GM18868 (cell line): ENCODE measurements at regions not wholly inside any gene's neighbourhood (a gene's known extent, or its start where the extent isn't known, plus 50 kb on each side); places are given as distances from the start of the nearest gene placed in this dataset.
"Not testable (repeated sequence)": the region's sequence is repeated elsewhere in the genome, so short reads cannot be mapped to it uniquely, and the experiment has no call there.

Source experiments
- ATAC-seq: cut with Tn5 transposase; IDR thresholded peaks from one replicate; pipeline ENCODE4 v1.9.1; 2021; ENCODE audit warnings: mild to moderate bottlenecking, moderate library complexity; ENCODE audit not compliant: unreplicated experiment

GRCh38 chr18:75777630-75778029, 350.1 kb upstream of the SMIM21 start:
- no peak for ATAC-seq

DNA sequence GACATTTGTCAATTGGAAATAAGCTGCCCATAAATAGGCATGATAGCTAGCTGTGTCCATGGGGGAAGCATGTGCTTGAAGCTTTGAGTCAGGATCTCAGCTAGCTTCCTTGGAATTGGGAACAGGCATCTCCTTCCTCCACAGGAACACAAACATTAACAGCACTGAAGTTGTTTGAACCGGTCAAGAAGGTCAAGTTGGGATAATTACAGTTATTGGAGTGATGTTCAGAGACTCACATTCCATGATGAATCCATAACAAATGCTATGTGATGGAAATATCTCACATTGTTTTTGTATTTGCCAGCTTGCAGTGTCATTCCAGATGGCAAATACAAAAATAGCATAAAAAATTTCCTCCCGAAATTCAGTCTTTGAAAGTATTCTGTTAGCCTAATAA, 347.6 kb upstream of the SMIM21 start:
- no peak for ATAC-seq

- ATAC-seq, result no peak
Observed at GRCh38 chr18:75773618-75774017, 346.1 kb upstream of the SMIM21 start.

DNA sequence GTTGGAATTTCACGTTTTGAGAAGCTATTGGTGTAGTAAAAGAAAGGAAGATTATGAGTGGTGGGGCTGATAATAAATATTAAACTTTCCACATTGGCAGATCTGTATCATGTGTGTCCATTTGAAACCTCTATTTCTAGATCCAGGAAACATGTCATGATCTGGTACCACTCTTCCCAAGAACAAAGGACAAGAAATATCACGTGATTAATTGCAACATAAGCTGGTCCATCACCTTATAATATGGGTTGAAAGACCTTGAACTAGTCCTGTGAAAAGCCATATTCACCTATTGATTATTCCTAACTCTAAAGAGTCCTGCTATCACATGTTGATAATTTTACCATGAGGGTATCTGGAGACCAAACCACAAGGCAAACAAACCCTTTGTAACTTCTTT, 335.3 kb upstream of the SMIM21 start:
- ATAC-seq, result no peak

- no peak for ATAC-seq
Observed at GRCh38 chr18:75760208-75760607, 332.7 kb upstream of the SMIM21 start.

- no peak for ATAC-seq
Observed at GRCh38 chr18:75757951-75758350, 330.4 kb upstream of the SMIM21 start.

DNA sequence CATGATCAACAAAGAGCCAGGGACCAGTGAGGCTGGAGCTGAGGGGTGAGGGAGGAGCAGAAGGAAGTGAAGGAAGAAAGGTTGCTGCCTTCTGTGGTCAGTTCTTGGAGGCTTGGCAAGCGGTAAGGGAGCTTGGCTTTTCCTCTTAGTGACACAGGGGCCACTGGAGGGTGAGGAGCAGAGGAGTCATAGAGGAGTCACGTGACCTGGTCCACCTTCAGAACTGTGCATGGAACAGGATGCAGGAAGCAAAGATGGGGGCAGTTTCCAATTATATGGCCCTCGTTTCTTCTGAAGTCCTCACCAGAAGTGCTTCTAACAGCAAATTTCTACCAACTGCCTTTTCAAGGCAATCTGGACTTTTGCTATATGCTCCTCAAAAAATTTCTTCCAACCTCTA, 326.9 kb upstream of the SMIM21 start:
- ATAC-seq, result no peak

- no peak for ATAC-seq
Observed at GRCh38 chr18:75753753-75754152, 326.2 kb upstream of the SMIM21 start.

- no peak for ATAC-seq
Observed at GRCh38 chr18:75752740-75753263, 325.3 kb upstream of the SMIM21 start.

GRCh38 chr18:75745147-75745546, 317.6 kb upstream of the SMIM21 start:
- no peak for ATAC-seq

DNA sequence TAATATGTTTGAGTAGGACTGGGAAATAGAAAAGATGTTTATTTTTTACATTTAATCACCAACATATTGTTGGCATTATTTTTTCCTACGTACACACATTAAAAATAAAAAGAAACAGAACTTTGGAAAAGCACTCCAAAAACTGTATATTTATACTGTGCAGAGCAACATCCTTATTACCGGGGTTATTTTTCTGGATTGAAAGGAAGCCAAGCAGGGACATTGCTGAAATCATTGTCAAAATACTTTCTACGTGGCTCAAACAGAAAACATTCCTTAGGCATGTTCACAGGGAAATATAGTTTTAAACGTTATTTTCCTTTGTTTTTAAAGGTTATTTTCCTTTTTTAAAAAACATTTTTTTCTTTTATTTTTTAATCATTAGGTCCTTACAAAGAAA, 315.0 kb upstream of the SMIM21 start:
- no peak for ATAC-seq

- no peak for ATAC-seq
Observed at GRCh38 chr18:75739682-75740081, 312.2 kb upstream of the SMIM21 start.

- ATAC-seq, result no peak
Observed at GRCh38 chr18:75735291-75735690, 307.8 kb upstream of the SMIM21 start.

DNA sequence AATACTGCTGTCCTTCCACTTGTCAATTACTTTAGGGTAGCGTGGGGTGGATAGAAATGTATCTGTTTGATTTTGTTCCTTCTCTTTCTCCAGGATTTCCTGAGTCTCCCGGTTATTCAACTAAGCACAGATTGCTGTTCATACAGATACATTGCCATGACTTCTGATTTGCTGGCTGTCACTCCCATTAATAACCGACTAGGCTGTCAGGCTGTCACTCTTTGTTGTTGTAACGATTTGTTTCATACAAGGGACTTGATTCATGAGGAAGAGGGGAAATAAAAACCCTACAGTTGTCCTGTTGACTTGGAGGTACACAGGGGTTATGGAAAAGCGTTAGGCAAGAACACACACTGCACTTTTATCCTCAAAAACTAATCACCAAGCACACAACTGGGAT, 302.7 kb upstream of the SMIM21 start:
- ATAC-seq, result no peak

DNA sequence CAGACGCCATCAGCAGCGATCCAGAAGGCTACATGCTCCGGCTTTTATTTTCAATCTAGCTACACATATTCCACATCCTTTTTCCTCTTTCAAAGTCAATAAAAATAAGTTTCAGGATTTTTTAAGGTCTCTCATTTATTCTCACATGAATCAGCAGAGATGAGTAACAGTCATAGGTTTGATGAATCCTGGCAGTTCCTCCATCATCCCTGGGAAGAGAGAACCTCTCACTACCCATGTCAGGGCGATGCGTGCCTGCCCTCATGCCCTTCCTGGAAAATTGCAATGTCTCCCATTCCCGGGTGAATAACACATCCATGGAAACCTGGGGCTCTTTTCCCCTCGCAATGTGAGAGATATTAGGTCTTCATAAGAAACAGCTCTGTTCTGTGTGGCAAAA, 301.1 kb upstream of the SMIM21 start:
- ATAC-seq, result no peak

DNA sequence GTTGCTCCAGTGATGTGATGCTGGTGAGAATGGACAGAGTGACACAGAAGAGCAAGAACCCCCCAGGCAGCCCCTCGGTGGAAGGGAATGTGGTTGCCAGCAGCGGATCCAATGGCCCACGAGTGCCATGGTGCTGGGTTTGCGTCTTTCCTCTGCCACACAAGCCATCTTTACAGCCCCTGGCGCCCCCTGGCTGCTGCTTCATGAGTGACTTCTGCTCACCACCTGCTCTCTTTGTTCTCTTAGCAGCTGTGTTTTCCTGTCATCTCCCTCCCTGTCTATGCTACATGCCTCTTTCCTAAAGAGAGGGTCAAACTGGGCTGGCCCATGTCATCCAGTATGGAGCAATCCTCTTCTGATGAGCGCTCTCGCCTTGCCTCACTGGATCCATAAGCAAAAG, 300.0 kb upstream of the SMIM21 start:
- ATAC-seq, result peak; percentile 62

- no peak for ATAC-seq
Observed at GRCh38 chr18:75723521-75724340, 296.2 kb upstream of the SMIM21 start.

DNA sequence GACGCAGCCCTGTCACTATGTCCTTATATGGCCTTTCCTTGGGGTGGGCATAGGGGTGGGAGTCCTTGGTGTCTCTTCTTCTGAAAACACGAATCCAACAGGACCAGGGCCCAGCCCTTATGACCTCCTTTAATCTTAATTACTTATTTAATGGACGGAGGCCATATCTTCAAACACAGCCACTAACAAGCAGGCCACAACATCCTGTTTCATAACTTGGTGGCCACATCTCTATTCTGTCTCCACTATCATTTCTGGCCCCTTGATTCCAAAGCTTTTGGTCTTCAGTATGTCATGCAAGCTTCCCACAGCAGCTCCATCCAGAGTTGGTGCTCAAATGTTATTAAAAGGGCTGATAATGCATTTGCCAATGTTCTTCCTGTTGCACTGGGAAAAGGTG, 287.3 kb upstream of the SMIM21 start:
- no peak for ATAC-seq

- not testable (repeated sequence) for ATAC-seq
Observed at GRCh38 chr18:75712124-75712867, 284.8 kb upstream of the SMIM21 start.

DNA sequence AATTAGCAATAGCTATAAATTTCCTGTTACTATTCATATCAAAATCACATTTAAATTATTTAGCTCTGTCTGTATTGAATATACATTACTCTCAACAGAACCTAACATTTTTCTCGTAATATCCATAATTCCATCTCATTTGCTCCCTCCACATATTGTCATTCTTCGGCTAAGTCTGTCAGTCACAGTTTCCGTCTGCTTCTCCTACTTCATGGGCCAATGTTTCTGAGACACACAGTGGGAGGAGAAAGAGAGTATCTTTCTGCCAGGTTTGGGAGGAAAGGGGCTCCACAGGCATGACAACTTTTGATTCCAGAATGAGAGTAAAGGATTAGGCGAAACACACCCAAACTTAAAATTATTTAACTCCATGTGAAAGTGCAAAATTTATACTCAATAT, 273.1 kb upstream of the SMIM21 start:
- no peak for ATAC-seq

DNA sequence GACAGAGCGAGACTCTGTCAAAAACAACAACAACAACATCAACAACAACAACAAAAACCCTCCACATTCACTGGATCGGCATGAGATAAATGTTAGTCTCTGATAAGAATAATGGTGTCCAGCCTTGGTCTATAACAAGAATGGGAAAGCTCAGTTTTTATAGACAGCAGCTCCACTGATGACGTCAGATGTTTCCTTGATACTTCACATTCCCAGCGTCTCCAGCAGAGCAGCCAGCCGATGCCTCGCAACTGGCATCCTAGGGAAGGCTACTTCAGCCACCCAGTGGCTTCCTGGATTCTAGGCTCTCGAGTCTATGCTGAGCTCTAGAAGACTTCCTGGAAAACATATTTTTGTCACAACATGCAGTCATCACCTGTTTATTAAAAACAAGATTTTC, 271.4 kb upstream of the SMIM21 start:
- no peak for ATAC-seq

DNA sequence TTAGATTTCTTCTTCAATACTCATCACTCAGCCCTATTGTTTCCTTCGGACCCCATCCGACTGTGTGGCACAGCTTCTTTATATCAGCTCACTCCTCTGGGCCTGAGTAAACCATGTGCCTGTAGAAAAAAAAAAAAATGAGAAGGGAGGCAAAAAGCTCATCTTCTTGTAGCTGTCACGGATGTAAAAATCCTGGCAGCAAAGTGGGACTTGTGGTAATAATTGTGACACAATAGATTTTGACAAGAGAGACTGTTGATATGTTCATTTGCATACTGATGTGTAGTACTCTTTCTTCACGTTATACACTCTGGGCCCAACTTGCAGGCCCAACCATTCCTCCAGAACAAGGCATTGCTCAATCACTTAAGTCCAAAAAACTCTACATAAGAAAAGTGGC, 270.0 kb upstream of the SMIM21 start:
- ATAC-seq, result no peak
